Nephron (organoid): ENCODE measurements at regions not wholly inside any gene's neighbourhood (a gene's known extent, or its start where the extent isn't known, plus 50 kb on each side); places are given as distances from the start of the nearest gene placed in this dataset.

ENCODE experiments used
- H3K27ac Mint-ChIP-seq, 3 experiments: 2 replicates each; pipeline ENCODE4 v1.8.0; 2020; ENCODE audit warnings: mixed read lengths in 3 of 3, mild to moderate bottlenecking in 2 of 3, moderate library complexity in 1 of 3
- H3K27me3 Mint-ChIP-seq: 2 replicates; pipeline ENCODE4 v1.8.0; 2021; ENCODE audit warnings: low read depth, mild to moderate bottlenecking, moderate library complexity, mixed read lengths
- H3K36me3 Mint-ChIP-seq: 2 replicates; pipeline ENCODE4 v1.8.0; 2020; ENCODE audit warnings: low read depth, mixed read lengths
- H3K4me1 Mint-ChIP-seq: 2 replicates; pipeline ENCODE4 v1.8.0; 2020; ENCODE audit warnings: mixed read lengths
- H3K4me3 Mint-ChIP-seq, 3 experiments: 2 replicates each; pipeline ENCODE4 v1.8.0; 2020; ENCODE audit warnings: mild to moderate bottlenecking in 3 of 3, mixed read lengths in 3 of 3, moderate library complexity in 2 of 3
- H3K9me3 Mint-ChIP-seq: 2 replicates; pipeline ENCODE4 v1.8.0; 2020; ENCODE audit warnings: mixed read lengths
- TF ChIP-seq, protein P1 (sequence below), 3 experiments: fragments of 200-600 bp; sonication (generic); IDR thresholded peaks; one replicate each; pipeline ENCODE4 v1.5.0; 2021; ENCODE audit warnings: antibody characterized with exemption in 3 of 3; ENCODE audit not compliant: unreplicated experiment in 3 of 3

DNA sequence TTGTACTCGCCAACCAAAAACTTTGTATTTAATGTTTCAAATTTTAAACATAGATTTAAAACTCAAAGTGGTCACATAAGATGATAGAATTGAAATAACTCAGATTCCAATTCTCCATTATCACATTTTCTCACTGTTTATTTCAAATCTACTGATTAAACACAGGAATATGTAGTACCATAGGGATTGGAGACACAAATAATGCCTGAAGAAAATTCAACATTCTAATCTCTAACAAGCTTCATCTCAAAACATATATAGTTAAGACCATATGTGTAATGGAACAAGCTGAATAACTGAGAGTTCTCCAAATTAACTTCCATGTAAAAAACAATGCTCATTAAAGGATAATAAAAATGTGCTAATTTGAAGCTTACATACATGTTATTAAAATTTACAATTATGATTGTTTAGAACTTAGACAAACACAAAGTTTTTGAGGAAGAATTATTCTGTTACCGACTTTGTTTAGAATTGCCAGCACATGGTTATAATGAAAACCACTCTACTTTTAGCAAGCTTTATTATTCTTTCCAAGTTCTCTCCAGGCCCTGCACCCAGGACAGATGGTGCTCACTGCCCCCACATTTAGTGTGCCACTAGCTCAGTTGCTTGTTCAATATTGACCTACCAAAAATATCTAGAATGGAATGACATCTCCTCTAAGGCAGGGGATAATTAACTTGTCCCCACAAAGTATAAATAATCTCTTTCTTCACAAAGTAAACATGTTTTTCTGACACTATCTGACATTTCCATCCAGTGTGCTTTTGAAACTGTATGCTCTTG lies 467.2 kb downstream of the TTLL7 start:
- H3K4me1 Mint-ChIP-seq, result peaks cover 4% of the 10 kb centered on the region
- no peak overlapping the region for H3K4me3 Mint-ChIP-seq
- TF ChIP-seq, protein P1, sequence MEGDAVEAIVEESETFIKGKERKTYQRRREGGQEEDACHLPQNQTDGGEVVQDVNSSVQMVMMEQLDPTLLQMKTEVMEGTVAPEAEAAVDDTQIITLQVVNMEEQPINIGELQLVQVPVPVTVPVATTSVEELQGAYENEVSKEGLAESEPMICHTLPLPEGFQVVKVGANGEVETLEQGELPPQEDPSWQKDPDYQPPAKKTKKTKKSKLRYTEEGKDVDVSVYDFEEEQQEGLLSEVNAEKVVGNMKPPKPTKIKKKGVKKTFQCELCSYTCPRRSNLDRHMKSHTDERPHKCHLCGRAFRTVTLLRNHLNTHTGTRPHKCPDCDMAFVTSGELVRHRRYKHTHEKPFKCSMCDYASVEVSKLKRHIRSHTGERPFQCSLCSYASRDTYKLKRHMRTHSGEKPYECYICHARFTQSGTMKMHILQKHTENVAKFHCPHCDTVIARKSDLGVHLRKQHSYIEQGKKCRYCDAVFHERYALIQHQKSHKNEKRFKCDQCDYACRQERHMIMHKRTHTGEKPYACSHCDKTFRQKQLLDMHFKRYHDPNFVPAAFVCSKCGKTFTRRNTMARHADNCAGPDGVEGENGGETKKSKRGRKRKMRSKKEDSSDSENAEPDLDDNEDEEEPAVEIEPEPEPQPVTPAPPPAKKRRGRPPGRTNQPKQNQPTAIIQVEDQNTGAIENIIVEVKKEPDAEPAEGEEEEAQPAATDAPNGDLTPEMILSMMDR (IDR thresholded peaks at IDR 0.05; ENCODE audit: unreplicated experiment in 3 of 3), result no peak
- no peak overlapping the region for H3K27ac Mint-ChIP-seq
- peaks cover 8% of the 10 kb centered on the region for H3K9me3 Mint-ChIP-seq
- no peaks in the 10 kb centered on the region for H3K36me3 Mint-ChIP-seq
- H3K27me3 Mint-ChIP-seq, result no peaks in the 10 kb centered on the region

DNA sequence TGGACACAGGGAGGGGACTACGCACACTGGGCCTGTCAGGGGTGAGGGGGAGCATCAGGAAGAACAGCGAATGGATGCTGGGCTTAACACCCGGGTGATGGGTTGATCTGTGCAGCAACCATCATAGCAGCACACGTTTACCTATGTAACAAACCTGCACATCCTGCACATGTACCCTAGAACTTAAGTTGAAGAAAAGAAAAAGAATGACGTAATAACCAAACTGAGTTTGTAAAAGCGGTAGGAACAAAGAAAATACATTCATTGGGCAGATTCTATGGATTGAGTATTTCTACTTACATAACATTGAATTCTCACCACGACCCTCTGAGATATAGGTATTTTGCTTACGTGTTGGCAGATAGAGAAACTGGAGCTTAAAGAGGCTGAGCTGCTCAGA lies 468.4 kb downstream of the TTLL7 start:
- Mint-ChIP-seq H3K4me3 (no peak overlapping the region), H3K27ac (no peak overlapping the region), H3K27me3 (no peaks in the 10 kb centered on the region), H3K36me3 (no peaks in the 10 kb centered on the region), H3K9me3 (peaks cover 4% of the 10 kb centered on the region), H3K4me1 (peaks cover 4% of the 10 kb centered on the region)
- TF ChIP-seq, protein P1 (IDR thresholded peaks at IDR 0.05; ENCODE audit: unreplicated experiment in 3 of 3), result no peak

DNA sequence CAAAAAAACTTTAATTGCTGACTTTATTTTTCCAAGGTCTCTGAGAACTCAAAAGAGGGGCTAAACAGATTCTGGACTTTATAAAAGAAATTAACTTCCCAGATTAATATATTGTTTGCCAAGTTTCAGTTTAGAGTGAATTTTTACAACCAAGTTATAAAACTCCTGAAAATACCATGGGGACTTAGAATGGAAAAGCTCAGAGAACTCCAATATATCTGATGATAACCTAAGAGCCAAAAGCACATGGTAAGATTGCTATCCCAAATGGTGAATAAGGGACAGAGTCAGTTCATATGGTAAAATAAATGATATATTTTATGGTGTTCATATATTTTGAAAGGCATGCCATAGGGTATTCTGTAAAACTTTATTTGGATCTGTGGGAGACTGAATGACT lies 470.9 kb downstream of the TTLL7 start:
- no peaks in the 10 kb centered on the region for H3K36me3 Mint-ChIP-seq
- peaks cover 4% of the 10 kb centered on the region for H3K4me1 Mint-ChIP-seq
- H3K27ac Mint-ChIP-seq, result no peak overlapping the region
- TF ChIP-seq, protein P1 (IDR thresholded peaks at IDR 0.05; ENCODE audit: unreplicated experiment in 3 of 3), result no peak
- no peaks in the 10 kb centered on the region for H3K9me3 Mint-ChIP-seq
- no peaks in the 10 kb centered on the region for H3K27me3 Mint-ChIP-seq
- no peak overlapping the region for H3K4me3 Mint-ChIP-seq

DNA sequence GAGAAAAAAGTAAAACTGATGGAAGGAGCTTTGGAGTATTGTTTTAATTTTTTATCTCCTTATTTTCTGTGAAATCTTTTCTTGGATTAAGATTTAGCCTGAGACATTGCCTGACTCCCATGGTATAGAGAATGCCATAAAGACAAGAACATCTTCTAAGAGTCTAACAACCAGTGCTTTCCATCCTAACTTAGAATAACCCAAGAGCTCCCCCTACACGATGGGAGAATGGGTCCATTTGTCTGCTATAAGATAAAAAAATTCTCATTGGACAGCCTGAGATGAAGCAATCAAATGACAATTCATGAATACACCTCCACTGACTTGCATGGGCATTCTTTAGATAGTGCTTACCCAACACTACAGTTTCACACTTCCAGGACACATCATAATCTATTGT lies 478.1 kb downstream of the TTLL7 start:
- no peaks in the 10 kb centered on the region for H3K36me3 Mint-ChIP-seq
- no peak overlapping the region for H3K4me3 Mint-ChIP-seq
- peaks cover 2% of the 10 kb centered on the region for H3K9me3 Mint-ChIP-seq
- no peaks in the 10 kb centered on the region for H3K27me3 Mint-ChIP-seq
- no peak overlapping the region for H3K27ac Mint-ChIP-seq
- TF ChIP-seq, protein P1 (IDR thresholded peaks at IDR 0.05; ENCODE audit: unreplicated experiment in 3 of 3), result no peak
- no peaks in the 10 kb centered on the region for H3K4me1 Mint-ChIP-seq

DNA sequence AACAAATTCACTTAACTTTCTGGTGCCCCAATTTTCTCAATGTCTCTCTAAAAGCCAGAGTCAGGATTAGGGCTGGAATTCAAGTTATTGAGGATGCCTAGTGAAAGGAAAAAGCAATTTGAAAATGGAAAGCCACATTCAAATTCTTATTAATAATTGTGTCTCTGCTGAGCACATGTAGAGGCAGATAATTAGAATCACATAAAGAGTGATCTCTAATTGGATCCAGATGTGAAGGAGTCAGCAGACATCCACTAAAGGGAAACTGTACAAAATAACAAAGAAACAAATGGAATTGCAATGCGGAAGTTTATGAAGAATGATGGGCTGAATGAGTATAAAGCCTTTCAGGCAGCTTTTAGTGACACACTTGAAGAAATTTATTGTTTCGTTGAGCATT lies 482.6 kb downstream of the TTLL7 start:
- Mint-ChIP-seq H3K4me3 (no peak overlapping the region), H3K4me1 (peaks cover 8% of the 10 kb centered on the region), H3K36me3 (no peaks in the 10 kb centered on the region), H3K27ac (peak overlapping the region in 2 of 3 experiments; percentile 11 to 15), H3K9me3 (no peaks in the 10 kb centered on the region), H3K27me3 (no peaks in the 10 kb centered on the region)
- TF ChIP-seq, protein P1 (IDR thresholded peaks at IDR 0.05; ENCODE audit: unreplicated experiment in 3 of 3), result no peak

DNA sequence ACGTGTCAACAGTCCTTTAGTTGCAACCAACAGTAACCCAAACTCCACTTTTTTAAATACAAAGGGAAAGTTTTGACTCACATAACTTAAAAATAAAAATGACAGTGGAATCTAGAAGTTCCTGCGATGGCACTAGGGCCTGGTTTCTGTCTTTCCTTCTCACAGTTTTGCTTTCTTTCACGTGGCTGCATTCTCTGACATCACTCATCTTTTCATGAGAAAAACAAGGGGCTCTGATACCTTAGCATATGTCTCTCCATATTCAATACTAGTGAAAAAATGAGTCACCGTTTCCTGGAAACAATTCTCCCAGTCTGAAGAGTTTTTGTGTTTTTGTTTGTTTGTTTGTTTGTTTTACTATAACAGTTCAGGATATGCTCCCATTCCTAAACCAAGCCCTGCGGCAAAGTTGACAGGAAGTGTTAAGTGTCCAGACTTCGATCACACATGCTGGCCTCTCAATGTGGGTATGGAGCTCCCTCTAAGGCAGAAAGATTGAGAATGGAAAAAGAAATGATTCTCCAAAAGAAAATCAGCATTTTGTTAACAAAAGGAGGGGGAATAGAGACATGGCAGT lies 483.3 kb downstream of the TTLL7 start:
- no peaks in the 10 kb centered on the region for H3K36me3 Mint-ChIP-seq
- H3K27ac Mint-ChIP-seq, result peak overlapping the region in 1 of 3 experiments; percentile 15
- TF ChIP-seq, protein P1 (IDR thresholded peaks at IDR 0.05; ENCODE audit: unreplicated experiment in 3 of 3), result no peak
- H3K4me3 Mint-ChIP-seq, result no peak overlapping the region
- no peaks in the 10 kb centered on the region for H3K9me3 Mint-ChIP-seq
- H3K4me1 Mint-ChIP-seq, result peaks cover 11% of the 10 kb centered on the region
- H3K27me3 Mint-ChIP-seq, result no peaks in the 10 kb centered on the region
